ENCODE measurements at regions not wholly inside any gene's neighbourhood (a gene's known extent, or its start where the extent isn't known, plus 50 kb on each side); places are given as distances from the start of the nearest gene placed in this dataset.

DNA sequence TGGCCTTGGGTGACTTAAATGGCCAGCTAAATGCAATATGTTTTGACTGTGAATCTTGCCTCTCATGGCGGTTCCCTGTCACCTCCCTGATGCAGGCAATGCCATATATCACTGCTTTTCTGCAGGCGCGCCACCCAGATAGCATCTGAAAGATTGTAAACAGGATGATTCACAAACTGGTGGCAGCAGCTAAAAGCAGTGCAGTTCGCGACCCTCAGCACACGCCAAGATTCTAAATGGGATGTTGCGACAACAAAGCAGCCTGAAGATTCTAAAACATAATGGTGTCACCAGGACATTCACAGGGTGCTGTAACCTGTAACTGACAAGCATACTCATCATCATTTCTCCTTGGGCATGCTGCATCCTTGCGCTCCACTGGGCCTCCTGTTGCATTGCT, 440.4 kb upstream of the CADM1 start:
- H3K27ac ChIP-seq (ENCODE audit: low read depth, low read length): no peak overlapping the region
- H3K4me2 ChIP-seq (ENCODE audit: low read length): no peak overlapping the region
- TF ChIP-seq CTCF (IDR thresholded peaks at IDR 0.05; ENCODE audit: low read depth, low read length, poor library complexity, severe bottlenecking) (no peak), EZH2phosphoT487 (IDR thresholded peaks at IDR 0.05; ENCODE audit: borderline replicate concordance, low read length) (no peak)
- no peak overlapping the region for H3K4me3 ChIP-seq (ENCODE audit: low read length)
- H3K27me3 ChIP-seq (ENCODE audit: control insufficient read depth, low read length): no peaks in the 10 kb centered on the region
- no peaks in the 10 kb centered on the region for H3K9me3 ChIP-seq (ENCODE audit: control insufficient read depth, insufficient read depth, low read length)
- no peaks in the 10 kb centered on the region for H3K79me2 ChIP-seq (ENCODE audit: control insufficient read depth, low read length)
- no peaks in the 10 kb centered on the region for H3F3A ChIP-seq (ENCODE audit: control insufficient read depth, insufficient read depth)
- no peaks in the 10 kb centered on the region for H4K20me1 ChIP-seq (ENCODE audit: control insufficient read depth, insufficient read depth, low read depth, low read length)
- H3K36me3 ChIP-seq (ENCODE audit: control insufficient read depth, low read length): no peaks in the 10 kb centered on the region
- peaks cover 13% of the 10 kb centered on the region for H3K4me1 ChIP-seq (ENCODE audit: control insufficient read depth, low read length)
- no peaks in the 10 kb centered on the region for H3K9me2 ChIP-seq (replicated peaks; ENCODE audit: control insufficient read depth, low read length)

DNA sequence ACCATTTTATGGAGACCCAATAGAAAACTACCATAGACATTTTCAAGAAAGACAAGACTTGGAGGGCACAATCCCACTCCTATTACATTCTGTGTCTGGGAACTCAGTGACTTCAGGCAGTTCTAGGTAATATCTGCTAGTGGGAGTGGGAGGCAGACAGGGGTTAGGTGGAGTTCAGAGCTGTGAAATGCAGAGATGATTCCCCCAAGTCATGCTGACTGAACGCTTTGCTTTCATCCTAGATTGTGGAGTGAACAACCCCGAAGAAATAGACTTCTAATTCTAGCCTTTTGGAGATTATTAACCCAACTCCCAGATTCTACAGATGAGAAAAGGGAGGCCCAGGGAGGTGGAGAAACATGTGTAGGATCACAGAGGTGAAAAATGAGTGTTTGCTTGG, 437.8 kb upstream of the CADM1 start:
- Histone ChIP-seq H3K36me3 (ENCODE audit: control insufficient read depth, low read length) (no peaks in the 10 kb centered on the region), H3K79me2 (ENCODE audit: control insufficient read depth, low read length) (no peaks in the 10 kb centered on the region), H3K4me1 (ENCODE audit: control insufficient read depth, low read length) (peaks cover 23% of the 10 kb centered on the region), H3K9me3 (ENCODE audit: control insufficient read depth, insufficient read depth, low read length) (no peaks in the 10 kb centered on the region), H3F3A (ENCODE audit: control insufficient read depth, insufficient read depth) (no peaks in the 10 kb centered on the region), H3K9me2 (replicated peaks; ENCODE audit: control insufficient read depth, low read length) (no peaks in the 10 kb centered on the region), H3K27ac (ENCODE audit: low read depth, low read length) (no peak overlapping the region), H3K4me2 (ENCODE audit: low read length) (no peak overlapping the region), H3K27me3 (ENCODE audit: control insufficient read depth, low read length) (no peaks in the 10 kb centered on the region), H4K20me1 (ENCODE audit: control insufficient read depth, insufficient read depth, low read depth, low read length) (no peaks in the 10 kb centered on the region), H3K4me3 (ENCODE audit: low read length) (no peak overlapping the region)
- TF ChIP-seq CTCF (IDR thresholded peaks at IDR 0.05; ENCODE audit: low read depth, low read length, poor library complexity, severe bottlenecking) (no peak), EZH2phosphoT487 (IDR thresholded peaks at IDR 0.05; ENCODE audit: borderline replicate concordance, low read length) (no peak)

- Histone ChIP-seq H3K36me3 (ENCODE audit: control insufficient read depth, low read length) (no peaks in the 10 kb centered on the region), H3K9me3 (ENCODE audit: control insufficient read depth, insufficient read depth, low read length) (no peaks in the 10 kb centered on the region), H3F3A (ENCODE audit: control insufficient read depth, insufficient read depth) (no peaks in the 10 kb centered on the region), H3K4me1 (ENCODE audit: control insufficient read depth, low read length) (peaks cover 23% of the 10 kb centered on the region), H3K27me3 (ENCODE audit: control insufficient read depth, low read length) (no peaks in the 10 kb centered on the region), H3K4me2 (ENCODE audit: low read length) (no peak overlapping the region), H3K27ac (ENCODE audit: low read depth, low read length) (no peak overlapping the region), H3K4me3 (ENCODE audit: low read length) (no peak overlapping the region), H3K9me2 (replicated peaks; ENCODE audit: control insufficient read depth, low read length) (no peaks in the 10 kb centered on the region), H3K79me2 (ENCODE audit: control insufficient read depth, low read length) (no peaks in the 10 kb centered on the region), H4K20me1 (ENCODE audit: control insufficient read depth, insufficient read depth, low read depth, low read length) (no peaks in the 10 kb centered on the region)
- no peak for TF ChIP-seq EZH2phosphoT487 (IDR thresholded peaks at IDR 0.05; ENCODE audit: borderline replicate concordance, low read length)
- TF ChIP-seq CTCF (IDR thresholded peaks at IDR 0.05; ENCODE audit: low read depth, low read length, poor library complexity, severe bottlenecking): no peak
Measured at GRCh38 chr11:115941481-115941993, 437.3 kb upstream of the CADM1 start.

Measured in DOHH2 (cell line).